GM19467 (cell line): ENCODE measurements at regions not wholly inside any gene's neighbourhood (a gene's known extent, or its start where the extent isn't known, plus 50 kb on each side); places are given as distances from the start of the nearest gene placed in this dataset.

Experiments
- ATAC-seq: cut with Tn5 transposase; IDR thresholded peaks from one replicate; pipeline ENCODE4 v1.9.1; 2021; ENCODE audit warnings: mild to moderate bottlenecking, moderate library complexity; ENCODE audit not compliant: unreplicated experiment

DNA sequence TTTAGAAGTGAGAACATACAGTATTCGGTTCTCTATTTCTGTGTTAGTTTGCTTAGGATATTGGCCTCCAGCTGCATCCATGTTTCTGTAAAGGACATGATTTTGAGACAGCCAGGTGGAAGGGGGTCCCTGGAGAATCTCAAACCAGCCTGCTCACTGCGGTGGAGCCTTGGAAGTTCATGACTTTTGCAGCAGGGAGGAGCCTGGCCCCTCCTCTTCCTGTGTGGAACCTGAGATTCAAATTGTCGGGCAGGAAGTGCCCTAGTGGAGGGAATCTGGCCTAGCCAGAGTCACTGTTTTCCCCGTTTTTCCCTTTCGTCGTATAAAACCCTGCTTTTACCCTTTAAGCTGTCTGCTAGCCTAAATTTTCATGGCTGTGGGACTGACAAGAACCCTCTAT lies 762.6 kb downstream of the PCDH18 start:
- no peak for ATAC-seq

- ATAC-seq: no peak
Measured at GRCh38 chr4:136768925-136769275, 763.4 kb downstream of the PCDH18 start.

DNA sequence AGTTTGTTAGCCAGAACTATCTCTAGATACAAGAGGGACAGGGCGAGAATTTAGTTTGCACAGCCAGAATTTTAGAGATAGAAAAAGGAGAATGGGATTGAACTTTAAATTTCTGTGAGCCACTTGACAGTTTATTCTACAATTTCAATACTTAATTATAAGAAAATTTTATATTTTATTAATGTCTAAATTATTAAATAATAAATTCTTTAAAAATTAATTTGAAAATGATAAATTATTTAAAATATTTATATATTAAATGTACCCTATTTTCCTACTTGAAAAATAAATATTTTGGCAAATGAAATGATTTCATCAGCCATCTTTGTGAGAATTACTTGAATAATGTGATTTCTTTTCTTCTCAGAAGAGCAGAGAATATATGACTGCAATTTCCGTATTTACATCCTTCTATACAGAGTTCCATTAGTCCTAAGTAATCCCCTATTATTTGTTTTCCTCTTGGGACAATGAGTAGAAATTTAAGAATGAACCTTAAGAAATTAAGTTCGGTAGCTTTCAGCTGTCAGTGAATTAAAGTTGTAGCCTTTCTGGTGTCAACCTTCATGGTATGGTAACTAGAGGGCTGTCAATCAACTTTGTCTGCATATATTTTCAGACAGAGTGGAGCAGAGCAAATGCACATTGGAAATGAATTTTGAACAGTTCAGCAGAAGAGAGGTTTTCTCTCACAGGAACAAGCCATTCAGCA lies 763.9 kb downstream of the PCDH18 start:
- no peak for ATAC-seq

DNA sequence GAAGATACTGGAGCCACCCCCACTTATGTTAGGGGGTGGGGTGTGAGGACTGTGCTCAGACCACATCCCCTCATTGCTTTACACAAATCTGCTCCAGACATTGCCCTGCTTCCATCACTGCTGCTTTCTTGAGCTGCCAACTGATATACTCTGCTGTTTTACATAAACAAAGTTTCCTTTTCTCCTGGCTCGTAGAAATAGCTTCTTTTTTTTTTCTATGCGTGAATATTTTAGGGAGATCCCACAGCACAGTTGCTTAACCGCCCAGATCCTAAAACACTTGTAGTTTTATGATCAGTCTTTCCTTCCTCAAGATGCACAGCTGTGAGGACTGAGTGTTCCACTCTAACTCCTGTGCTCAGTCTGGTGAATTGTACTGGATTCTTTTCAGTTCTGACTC lies 768.4 kb downstream of the PCDH18 start:
- no peak for ATAC-seq

DNA sequence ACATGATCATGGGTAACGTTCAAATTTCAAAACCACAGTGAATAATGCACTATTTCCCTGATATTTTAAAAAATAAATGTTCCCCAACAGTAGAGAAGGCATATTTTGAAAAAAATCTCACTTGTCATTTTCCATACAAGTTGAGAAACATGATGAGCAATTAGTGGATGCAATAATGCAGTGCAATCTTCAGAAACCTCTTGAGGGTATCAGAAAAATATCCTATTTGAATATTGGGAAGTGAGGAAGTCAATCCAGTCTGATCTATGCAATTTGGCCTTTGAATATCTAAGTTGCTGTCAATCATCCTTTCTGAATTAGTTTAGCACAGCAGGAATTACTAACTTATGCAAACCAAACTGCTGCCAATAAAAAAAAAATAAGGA lies 776.8 kb downstream of the PCDH18 start:
- ATAC-seq: no peak

GRCh38 chr4:136754810-136755530 lies 777.3 kb downstream of the PCDH18 start:
- ATAC-seq: no peak

GRCh38 chr4:136751556-136751955 lies 780.7 kb downstream of the PCDH18 start:
- no peak for ATAC-seq

DNA sequence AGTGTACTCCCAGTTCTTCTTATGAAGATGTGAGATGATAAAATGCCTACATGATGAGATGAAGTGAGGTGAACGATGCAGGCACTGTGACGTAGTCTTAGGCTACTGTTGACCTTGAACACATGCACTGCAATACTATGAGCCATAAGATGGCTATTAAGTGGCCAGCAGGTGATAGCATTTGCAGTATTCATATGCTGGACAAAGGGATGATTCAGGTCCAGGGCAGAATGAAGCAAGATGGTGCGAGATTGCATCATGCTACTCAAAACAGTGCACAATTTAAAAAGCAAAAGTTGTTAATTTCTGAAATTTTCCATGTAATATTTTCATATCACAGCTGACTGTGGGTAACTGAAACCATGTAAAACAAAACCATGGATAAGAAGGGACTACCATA lies 781.4 kb downstream of the PCDH18 start:
- ATAC-seq: no peak

- ATAC-seq: no peak
Measured at GRCh38 chr4:136749989-136750388, 782.3 kb downstream of the PCDH18 start.

DNA sequence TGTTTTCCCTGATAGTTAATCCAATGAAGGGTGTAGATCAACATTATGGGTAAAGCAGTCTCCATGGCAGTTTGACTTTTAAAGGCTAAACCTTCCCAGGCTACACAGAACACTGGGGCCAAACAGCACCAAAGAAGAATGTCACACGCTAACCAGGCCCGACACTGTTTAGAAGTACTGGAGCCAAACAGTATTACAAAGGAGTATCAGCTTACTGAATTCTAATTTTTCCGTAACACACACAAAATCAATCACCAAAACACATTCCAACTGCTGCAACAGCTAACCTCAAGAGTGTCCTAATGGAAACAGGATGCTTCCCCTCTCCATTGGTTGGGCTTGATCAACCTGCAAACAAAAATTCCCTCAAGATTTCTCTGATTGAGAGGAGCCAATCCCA lies 783.5 kb downstream of the PCDH18 start:
- no peak for ATAC-seq

DNA sequence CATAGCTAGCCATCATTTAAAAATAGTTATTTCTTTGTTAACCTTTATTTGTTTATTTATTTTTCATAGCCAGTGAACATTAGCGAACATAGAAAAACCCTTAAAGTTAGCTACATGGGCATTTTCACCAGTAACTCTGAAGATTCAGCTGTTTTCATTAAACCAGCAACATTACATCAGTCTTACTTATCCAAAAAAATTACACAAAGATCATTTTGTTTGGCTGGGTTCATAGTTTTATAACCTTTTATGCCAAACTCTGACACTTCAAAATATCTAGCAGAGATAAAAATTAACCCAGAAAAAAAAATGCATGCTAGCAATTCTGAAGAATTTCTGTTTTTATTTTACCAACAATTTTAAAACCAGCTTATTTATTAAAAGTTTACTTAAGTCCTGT lies 784.1 kb downstream of the PCDH18 start:
- ATAC-seq: no peak

DNA sequence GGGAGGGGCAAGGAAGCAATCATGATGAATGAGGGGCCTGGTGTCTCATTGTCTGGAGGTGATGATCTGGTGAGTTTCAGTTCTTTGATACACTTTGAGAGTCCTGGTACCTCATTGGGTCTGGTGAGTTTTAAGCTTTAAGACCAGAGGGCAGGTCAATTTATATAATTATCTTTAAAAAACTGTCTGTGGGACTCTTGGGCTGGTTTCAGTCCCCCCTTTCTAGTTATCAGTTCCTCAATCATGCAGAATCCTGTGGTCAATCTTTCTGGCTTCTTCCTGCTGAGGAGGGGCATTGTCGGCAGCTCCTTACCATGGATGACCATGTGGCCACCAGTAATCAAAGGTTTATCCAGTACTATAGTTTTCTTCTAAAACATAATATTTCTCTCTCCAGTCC lies 789.1 kb downstream of the PCDH18 start:
- ATAC-seq: no peak

DNA sequence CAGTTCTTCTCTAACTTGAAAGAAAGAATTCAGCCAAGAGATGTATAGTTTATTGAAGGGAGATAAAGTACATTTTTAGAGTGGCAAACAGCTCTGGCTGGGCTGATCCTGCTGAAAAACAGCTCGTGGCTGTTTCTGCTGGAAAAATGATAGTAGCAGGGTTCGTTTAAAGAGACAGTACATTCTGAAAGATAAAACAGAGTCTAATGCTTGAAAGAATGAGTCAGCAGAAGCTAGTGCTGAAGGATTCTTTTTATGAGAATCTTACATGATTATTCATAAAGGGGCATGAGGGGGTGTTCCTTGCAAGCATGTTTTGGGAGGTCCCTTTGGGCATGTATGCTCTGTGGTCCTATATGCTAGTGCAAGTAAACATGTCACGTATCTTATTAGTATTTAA lies 790.0 kb downstream of the PCDH18 start:
- ATAC-seq: no peak

DNA sequence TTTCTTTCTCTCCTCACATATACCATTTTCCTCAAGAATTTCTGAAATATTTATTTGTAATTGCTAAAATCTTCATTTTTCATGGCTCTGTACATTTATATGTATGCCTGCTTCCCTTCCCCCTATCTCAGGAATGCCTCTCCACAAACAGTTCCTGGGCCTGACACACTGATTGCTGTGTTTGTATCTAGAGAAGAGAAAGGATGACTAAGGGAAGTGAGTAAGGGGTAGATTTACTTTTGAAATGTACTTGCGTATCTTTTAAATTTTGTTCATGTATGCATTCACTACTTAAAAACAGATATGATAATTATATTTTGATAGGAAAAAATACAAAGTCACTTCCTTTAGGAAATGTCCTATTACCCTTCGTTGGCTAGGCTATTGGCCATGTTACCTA lies 790.8 kb downstream of the PCDH18 start:
- no peak for ATAC-seq

GRCh38 chr4:136740326-136740725 lies 792.0 kb downstream of the PCDH18 start:
- ATAC-seq: no peak

- ATAC-seq: no peak
Measured at GRCh38 chr4:136737066-136737465, 795.2 kb downstream of the PCDH18 start.

- no peak for ATAC-seq
Measured at GRCh38 chr4:136731025-136731424, 801.3 kb downstream of the PCDH18 start.

DNA sequence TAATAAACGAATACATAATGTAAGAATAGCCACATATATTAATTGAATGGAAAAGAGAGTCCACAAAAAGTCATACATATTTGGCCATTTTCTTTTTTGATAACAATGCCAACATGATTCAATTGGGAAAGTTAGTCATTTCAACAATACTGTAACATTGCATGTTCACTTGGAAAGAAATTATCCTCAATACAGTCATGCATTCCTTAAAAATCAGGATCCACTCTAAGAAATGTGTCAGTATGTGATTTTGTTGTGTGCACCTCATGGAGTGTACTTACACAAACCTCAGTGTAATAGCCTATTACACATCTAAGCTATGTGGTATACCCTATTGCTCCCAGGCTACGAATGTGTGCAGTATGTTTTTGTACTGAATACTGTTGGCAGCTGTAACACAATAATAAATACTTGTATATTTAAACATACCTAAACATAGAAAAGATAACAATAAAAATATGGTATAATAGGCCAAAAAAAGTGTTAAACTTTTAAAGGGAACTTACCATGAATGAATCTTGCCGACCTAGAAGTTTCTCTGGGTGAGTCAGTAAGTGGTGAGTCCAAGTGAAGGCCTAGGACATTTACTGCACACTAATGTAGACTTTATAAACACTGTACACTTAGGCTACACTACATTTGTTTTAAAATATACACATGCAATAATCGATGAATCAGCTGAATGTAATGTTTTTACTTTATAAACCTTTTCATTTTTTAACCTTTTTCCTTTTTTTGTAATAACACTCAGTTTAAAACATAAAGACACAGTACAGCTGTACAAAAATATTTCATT lies 806.8 kb downstream of the PCDH18 start:
- no peak for ATAC-seq

- ATAC-seq: no peak
Measured at GRCh38 chr4:136713140-136713539, 819.2 kb downstream of the PCDH18 start.

DNA sequence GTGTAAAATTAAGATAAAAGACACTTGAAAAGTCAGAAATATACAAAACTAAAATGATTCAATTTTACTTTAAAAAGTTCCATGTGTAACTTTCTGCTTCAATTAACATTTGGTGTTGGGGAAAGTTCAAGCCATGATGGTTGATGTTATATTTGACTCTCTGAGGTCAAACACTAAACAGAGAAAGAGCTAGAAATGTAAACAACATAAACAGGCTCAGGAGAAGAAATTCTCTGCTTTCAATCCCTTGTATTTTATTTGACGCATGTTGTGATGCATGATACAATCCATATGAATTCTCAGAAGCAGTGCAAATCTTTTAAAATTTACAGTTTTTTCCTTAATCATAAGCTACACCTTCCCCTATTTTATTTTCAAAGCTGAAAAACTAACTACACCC lies 822.4 kb downstream of the PCDH18 start:
- no peak for ATAC-seq

DNA sequence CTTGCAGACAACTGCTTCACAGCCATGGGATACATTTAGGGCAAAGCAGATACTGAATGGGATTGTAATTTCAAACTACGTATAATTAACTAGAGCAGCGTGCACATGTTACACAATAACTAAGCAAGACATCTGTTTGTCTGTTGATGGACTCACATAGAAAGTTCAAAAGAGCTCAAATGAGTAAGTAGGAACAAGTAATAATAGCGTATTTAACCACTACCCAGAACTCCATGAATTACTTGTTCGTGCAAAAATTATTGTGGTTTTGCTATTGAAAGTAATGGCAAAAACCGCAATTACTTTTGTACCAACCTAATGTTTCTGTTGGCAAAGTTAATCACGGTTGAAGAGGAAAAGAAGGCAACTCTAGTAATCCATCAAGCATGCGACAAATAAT lies 825.4 kb downstream of the PCDH18 start:
- no peak for ATAC-seq

GRCh38 chr4:136699905-136700304 lies 832.4 kb downstream of the PCDH18 start:
- no peak for ATAC-seq
